HK-2 (cell line): ENCODE measurements at regions not wholly inside any gene's neighbourhood (a gene's known extent, or its start where the extent isn't known, plus 50 kb on each side); places are given as distances from the start of the nearest gene placed in this dataset.

ENCODE experiments used
- DNase-seq: peaks from one replicate; pipeline ENCODE4 v3.0.0-alpha.2; 2018; ENCODE audit not compliant: unreplicated experiment

DNA sequence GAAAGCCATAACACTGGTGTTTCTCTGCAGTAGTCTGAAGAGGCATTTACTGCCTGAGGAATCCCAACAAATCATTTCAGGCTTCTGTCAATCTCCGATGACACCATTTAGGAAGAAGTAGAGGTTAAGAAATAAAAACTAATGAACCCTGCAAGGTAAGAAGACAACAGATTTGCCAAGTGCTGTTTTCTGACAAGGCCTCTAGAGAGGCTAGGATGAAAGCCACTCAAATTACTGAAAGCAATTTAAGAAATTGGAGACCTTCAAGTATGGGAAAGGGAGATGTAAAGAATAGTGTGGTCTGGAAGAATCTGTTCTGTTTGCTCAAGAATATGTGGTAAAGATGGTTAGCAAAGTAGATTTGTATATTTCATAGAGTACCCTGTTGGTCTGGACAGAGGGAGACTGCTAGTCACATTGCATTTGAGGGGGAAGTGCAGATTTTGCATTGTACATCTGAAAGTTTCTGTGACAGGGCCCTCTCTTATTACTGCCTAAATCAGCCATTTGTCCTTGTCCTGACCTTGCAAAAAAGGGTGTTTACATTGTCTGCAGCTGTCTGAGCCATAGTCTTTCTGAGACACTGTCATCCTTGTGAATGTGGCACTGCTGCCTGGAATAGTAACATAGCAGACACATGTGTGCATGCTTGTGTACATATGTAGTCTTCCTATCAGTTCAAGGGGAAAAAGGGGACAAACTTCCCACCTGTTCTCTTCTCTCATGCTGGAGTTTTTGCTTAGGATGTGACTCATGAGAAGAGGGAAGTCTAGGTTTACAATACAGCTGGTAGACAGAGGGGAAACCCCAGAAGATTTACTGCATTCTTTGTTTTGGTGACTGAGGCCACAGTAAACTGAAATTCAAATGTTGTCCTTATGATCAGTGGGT is 640.2 kb upstream of the KIRREL3 start:
- DNase-seq, result no peak

DNA sequence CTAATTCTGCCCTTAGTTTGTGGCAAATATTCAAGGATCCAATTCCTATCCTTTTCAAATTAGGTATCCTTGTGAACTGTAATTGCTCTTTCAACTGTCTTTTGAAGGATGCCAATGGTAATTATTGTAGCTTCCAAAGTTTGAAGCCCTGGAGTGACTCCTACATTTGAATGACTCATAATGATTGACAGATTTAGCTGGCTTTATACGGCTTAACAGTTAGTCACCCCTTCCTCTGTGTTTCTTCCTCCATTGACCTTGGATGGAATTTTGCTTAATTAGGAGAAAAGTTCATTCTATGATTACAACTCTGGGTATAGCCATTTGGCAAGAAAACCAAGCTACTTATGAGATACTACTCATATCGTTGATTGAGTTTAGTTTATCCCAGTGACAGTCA is 639.3 kb upstream of the KIRREL3 start:
- no peak for DNase-seq

DNA sequence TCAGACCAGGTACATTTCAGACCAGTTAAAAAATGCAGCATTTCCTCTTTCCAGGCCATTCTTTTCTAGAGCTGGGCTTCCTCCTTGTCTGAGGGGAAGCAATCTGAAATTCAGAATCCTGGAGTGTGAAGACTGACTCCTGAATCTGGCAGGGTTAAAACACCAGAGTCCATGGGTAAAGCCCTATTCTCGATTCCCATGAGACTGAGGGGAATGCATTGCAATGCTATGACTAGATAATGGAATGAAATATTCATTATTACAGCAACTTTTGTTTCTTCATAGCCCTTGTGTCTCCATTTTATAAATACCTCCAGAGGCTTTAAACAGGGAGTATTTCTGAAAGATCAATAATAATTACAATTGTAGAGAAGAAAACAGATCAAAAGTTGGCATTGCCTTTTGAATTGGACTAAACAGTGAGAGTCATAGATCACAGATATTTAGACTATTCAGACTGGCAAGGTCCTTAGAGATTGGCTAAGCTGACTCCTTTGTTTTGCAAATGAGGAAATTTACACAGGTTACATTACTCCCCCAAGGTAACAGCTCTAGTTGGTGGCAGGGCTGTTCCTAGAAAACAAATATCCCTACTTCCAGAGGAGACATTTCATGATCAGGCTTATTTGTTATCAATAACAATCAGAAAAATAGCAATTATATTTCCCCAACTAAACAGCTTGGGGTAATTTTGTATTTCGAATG is 632.6 kb upstream of the KIRREL3 start:
- no peak for DNase-seq

DNA sequence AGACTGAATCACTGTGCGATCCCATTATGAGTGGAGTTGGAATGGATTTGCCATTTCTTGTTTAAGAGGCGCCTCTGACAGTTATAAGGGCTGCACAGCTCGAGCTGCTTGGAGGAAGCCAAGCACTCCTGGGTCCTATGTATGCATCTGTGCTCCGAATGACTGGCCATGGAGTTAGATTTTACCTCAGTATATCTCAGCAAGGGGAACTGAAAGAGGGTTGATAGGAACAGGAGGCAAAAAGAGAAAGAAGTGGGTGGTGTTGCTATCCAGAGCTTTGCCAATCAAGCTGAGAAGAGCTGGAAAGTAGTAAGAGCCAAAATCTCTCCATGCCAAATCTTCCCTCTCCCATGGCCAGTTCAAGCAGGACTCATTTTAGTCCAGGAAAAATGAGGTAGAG is 632.0 kb upstream of the KIRREL3 start:
- DNase-seq, result no peak

DNA sequence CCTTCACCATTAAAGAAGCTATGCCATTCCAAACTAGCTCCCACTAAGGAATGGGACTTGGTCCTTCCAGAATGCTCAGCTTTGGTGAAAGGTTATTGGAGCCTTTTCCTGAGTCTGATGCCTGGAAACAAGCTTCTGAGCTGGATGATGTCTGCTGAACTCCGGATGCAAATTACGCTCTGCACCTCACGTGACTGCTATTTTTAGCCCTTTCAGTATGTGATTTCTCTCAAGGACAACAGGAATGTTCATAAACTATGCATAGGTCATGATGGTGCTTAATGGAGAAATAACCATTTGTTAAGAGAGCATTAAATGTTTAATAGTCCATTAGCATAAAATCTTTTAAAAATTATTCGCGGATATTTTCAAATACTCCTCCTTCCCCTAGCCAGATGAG is 631.4 kb upstream of the KIRREL3 start:
- no peak for DNase-seq

DNA sequence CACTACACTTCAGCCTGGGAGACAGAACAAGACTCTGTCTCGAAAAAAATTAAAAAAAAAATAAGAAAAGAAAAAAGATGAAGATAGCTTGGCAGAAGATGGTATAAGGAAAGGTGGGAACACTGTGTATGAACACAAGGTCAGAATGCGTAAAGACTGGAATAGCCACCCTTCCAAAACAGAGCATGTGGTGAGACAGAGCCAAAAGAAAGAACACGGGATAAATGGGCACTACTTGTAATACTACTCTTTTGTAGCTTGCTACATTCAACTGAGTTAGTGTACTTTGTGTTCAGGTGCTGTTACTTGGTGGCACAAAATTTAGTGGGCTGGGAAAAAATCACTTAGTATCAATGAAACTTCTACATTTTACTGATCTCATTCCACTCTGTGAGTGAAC is 628.6 kb upstream of the KIRREL3 start:
- DNase-seq, result no peak

DNA sequence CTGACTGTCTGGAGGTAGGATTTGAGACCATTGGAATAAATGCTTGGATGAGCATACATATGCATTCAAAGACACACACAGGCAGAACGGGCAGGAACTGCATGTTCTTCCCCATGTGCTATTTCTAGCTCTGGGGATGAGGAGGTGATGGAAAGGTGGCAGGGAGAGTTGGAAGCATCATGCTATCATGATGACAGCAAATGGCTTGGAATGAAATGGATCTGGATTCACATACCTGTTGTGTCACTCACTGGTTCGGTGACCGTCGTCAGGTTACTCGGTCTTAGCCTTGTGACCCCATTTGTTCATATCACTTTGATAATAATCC is 627.9 kb upstream of the KIRREL3 start:
- no peak for DNase-seq

GRCh38 chr11:127627629-127628457 is 627.3 kb upstream of the KIRREL3 start:
- no peak for DNase-seq

DNA sequence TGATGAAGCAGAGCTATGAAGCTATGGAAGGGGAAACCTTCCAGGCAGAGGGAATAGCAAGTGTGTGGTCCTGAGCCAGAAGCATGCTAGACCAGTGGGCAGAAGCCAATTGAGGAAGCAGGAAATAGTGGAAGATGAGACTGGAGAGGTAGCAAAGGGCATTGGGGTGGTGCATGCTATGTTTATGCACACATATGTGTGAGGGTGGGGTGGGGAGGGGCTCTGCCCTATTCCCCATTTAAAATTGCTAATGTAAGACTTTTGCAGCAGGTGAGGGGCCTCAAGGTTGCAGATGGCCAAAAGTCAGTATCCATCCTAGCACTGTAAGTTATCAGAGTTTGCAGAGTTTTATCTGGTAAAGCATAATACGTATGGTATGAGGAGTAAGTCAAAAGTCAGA is 626.6 kb upstream of the KIRREL3 start:
- no peak for DNase-seq

- no peak for DNase-seq
Observed at GRCh38 chr11:127625402-127625801, 624.8 kb upstream of the KIRREL3 start.

DNA sequence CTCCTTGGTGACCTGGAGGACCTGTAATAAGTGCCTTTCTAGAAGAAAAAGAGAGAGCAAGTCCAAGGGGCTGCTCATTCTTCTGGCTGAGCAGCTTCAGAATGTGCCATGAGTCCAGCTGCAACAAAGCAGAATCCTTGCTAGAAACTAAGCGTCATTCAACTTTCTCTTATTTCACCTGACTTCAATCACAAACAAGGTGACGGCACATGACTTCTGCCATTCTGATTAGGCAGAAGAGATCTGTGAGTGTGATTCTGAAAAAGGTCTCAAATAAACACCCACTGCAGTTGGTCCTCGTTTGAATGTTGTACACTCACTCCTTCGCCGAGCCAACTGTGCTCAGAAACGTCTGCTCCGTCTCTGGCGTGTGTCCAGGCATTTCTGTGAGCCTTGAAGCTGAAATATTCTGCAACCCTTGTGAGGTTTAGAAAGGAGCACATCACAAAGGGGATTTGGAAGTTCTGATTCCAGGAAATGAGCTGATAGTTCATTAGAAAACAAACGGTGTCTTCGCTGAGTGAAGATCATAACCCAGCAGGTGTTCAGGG is 623.8 kb upstream of the KIRREL3 start:
- no peak for DNase-seq

DNA sequence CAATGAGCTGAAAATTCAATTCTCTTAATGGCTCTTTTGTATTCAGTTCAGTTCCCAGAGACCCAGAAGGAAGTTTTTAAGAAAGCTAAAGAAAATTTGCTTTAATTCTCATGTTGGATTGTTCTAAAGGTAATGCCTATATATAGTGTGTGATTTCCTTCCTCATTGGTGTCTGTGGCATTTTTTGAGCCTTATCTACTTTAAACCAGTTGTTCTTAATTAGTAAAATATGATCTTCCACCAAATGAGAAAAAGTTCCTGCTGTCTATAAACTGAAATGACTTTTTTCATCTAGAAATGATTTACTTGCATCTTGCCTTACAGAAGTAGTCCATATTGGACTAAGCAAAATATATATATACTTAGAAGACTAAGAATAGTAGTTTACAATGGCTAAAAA is 622.1 kb upstream of the KIRREL3 start:
- no peak for DNase-seq

DNA sequence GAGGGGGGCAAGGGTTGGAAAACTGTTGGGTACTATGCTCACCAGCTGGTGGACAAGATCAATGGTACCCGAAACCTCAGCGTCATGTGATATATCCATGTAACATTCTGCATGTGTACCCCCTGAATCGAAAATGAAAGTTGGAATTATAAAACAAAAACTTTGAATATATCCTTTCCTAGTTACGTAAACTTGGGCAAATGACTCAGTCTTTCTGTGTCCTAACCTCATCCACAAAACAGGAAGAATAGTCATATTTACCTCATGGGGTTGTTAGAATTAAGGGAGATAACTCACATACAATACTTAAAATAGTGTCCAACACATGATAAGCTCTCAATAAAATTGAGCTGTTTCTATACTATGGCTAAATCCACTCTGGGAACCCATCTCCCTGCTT is 620.1 kb upstream of the KIRREL3 start:
- no peak for DNase-seq

DNA sequence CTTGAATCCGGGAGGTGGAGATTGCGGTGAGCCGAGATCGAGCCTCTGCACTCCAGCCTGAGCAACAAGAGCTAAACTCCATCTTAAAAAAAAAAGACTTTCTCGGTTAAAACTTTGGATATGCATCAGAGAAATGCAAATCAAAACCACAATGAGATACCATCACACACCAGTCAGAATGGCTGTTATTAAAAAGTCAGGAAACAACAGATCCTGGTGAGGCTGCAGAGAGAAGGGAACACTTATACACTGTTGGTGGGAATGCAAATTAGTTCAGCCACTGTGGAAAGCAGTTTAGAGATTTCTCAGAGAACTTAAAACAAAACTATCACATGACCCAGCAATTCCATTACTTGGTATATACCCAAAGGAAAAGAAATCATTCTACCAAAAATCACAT is 619.4 kb upstream of the KIRREL3 start:
- DNase-seq, result no peak

DNA sequence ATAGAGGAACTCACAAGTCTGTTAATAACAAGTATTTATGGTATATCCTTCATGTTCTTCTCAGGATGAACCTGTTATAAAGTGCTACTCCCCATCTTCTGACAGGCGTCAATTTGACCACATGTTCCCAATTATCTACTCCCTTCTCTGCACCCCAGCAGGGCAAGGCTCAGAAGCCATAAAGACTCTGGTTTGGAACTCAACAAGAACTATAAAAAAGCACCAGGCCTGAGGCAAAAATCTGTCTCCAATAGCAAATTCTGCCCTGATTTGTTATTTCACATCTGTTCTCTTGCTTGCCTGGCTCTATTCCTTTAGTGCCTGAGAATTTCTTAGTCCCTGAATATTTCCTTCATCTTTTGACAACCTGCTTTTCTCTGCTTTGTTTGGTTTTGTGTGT is 618.2 kb upstream of the KIRREL3 start:
- DNase-seq, result no peak

DNA sequence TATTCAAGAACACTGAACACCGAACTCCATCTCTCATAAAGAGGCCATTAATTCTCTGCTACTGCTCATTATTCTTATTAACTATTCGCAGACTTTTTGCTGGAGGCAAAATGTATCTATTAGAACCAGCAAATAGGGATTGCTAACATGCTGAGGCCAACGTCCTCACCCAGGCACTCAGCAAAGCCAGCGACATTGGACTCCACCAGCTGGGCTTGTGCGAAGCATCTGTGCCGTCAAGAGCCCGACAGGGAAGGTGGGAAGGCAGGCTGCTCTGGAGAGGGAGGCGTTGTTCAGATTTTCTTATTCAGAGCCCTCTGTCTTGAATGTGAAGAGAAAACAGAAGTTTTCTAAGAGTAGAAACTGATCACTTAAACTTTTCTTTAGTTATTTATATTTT is 615.6 kb upstream of the KIRREL3 start:
- DNase-seq, result no peak

DNA sequence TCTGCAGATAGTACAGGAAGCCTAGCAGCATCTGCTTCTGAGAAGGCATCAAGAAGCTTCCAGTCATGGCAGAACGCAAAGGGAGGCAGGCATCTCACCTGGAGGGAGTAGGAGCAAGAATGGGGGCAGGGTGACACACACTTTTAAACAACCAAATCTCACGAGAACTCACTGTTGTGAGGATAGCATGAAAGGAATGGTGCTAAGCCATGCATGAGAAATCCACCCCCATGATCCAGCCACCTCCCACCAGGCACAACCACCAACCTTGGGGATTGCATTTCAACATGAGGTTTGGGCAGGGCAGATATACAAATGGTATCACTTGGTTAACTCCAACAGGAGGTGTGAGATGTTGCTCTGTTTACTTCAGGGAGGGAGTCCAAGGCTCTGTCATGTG is 612.0 kb upstream of the KIRREL3 start:
- DNase-seq, result no peak

DNA sequence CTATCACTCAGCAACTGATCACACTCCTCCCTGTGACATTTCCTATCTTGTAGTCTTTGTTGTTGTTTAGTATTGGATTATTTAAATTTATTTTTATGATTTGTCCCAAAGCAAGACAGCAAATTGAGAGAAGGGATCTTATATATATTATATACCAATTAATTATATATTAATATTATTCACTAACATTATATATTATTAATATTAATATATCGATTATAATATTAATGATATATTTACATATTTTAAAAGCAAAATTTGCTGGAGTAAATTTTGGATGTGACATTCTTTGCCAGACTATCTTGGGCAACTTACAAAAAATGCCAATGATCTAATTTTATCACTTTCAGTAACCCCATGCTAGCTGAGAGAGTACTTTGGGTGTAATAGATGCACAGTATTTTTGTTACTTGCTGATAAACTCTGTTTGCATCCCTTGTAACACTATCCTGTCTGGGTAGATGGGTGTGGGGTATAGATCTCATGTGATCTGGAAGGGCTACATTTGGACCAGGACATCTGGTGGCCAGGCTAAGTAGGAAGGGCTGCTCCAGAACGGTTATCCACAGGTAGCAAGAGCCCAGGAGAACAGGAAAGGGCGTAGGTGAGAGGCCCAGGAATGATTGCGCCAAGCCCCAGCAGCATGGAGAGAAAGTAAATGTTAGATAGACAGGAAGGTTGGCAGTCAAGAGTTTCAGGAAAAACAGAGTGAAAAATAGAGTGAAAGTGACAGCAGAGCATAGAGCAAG is 608.6 kb upstream of the KIRREL3 start:
- no peak for DNase-seq

GRCh38 chr11:127607487-127608085 is 607.0 kb upstream of the KIRREL3 start:
- DNase-seq, result no peak

- DNase-seq, result no peak
Observed at GRCh38 chr11:127601578-127601977, 601.0 kb upstream of the KIRREL3 start.

GRCh38 chr11:127600674-127601073 is 600.1 kb upstream of the KIRREL3 start:
- DNase-seq, result no peak
